Transverse colon (tissue), 4 donors: ENCODE measurements at regions not wholly inside any gene's neighbourhood (a gene's known extent, or its start where the extent isn't known, plus 50 kb on each side); places are given as distances from the start of the nearest gene placed in this dataset.

Source experiments
- DNase-seq: peaks from one replicate; pipeline ENCODE4 v3.0.0-alpha.2; 2019
- H3K27ac ChIP-seq, 4 donors: fragments of 200-600 bp; sonication (generic); 2 replicates each; pipeline ENCODE4 v1.5.1; 2016 to 2018; ENCODE audit warnings: inconsistent platforms in 4 of 4
- H3K27me3 ChIP-seq: fragments of 200-600 bp; sonication (generic); 2 replicates; pipeline ENCODE4 v1.5.1; 2017; ENCODE audit warnings: inconsistent platforms
- H3K36me3 ChIP-seq, 4 donors: fragments of 200-600 bp; sonication (generic); 2 replicates each; pipeline ENCODE4 v1.5.1; 2017 to 2019; ENCODE audit warnings: inconsistent platforms in 4 of 4
- H3K4me1 ChIP-seq, 4 donors: fragments of 200-600 bp; sonication (generic); 2 replicates each; pipeline ENCODE4 v1.5.1; 2017 to 2020; ENCODE audit warnings: inconsistent platforms in 4 of 4
- H3K4me3 ChIP-seq, 4 donors: fragments of 200-600 bp; sonication (generic); 1 replicate in 1 of 4; 2 replicates in 3 of 4; pipeline versions ENCODE4 v1.5.1 to v1.6.1; 2017 to 2019; ENCODE audit warnings: inconsistent platforms in 4 of 4
- H3K9me3 ChIP-seq, 2 donors: fragments of 200-600 bp; sonication (generic); 2 replicates each; pipeline ENCODE4 v1.5.1; 2017 to 2019; ENCODE audit warnings: inconsistent platforms in 2 of 2
- CTCF ChIP-seq, 5 experiments: fragments of 200-600 bp in 3 of 5; fragments of 450-650 bp in 2 of 5; sonication (generic) in 3 of 5; IDR thresholded peaks; 1 replicate in 2 of 5; 2 replicates in 3 of 5; pipeline ENCODE4 v1.5.1; 2016 to 2017; ENCODE audit warnings: antibody characterized with exemption in 5 of 5, inconsistent platforms in 3 of 5, mild to moderate bottlenecking in 2 of 5, moderate library complexity in 1 of 5
- EP300 ChIP-seq: sonication (generic); formaldehyde crosslinking; IDR thresholded peaks from one replicate; pipeline ENCODE4 v1.6.1; 2017; ENCODE audit warnings: antibody characterized with exemption, low read depth
- POLR2A ChIP-seq: fragments of 450-650 bp; IDR thresholded peaks from one replicate; pipeline ENCODE4 v1.6.1; 2016; ENCODE audit warnings: antibody characterized with exemption, mild to moderate bottlenecking, moderate library complexity
- POLR2AphosphoS5 ChIP-seq, 3 donors: sonication (generic); formaldehyde crosslinking; IDR thresholded peaks; one replicate each; pipeline ENCODE4 v1.6.1; 2016; ENCODE audit warnings: antibody characterized with exemption in 3 of 3
- WGBS, 2 donors: methylation state at CpG; one replicate each; pipeline ENCODE4 v1.1.5; 2018; ENCODE audit warnings: low coverage in 1 of 2; 5-methylcytosine and 5-hydroxymethylcytosine counted together
- in situ Hi-C, 4 donors: fragments of 200-750 bp; cut with MboI; loops; one replicate each; pipeline versions ENCODE4 v1.15.0 to v1.15.1; 2017; ENCODE audit warnings: low sequenced_read_pairs in 3 of 4, low pct_ligation_motif_present in 1 of 4, low pct_unique_long_range_greater_than_20kb in 1 of 4
- intact Hi-C: fragments of 100-400 bp; cut with DNase I; formaldehyde crosslinking; loops from one replicate; pipeline ENCODE4 v1.15.1; 2023; ENCODE audit warnings: low total_unique reads

DNA sequence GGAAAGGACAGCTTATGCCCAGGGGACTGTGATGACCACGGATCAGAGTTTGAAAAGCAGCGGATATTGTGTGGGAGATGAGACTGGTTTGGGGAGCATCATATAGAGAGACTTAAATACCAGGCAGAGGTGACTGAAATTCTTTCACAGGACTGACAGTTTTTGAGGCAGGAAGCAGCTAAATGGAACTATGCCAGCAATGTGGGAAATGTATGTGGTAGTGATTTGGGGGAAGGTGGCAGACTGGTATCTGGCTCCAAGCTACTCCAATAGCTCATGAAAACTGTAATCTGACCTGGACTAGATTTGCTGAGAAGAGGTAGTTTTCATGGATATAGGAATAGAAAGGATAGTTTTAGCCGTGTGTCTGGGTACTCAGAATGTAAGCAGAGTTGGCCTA, 592.6 kb downstream of the REEP3 start:
- intact Hi-C loops, result no loop called here
- no peaks in the 10 kb centered on the region for H3K9me3 ChIP-seq

DNA sequence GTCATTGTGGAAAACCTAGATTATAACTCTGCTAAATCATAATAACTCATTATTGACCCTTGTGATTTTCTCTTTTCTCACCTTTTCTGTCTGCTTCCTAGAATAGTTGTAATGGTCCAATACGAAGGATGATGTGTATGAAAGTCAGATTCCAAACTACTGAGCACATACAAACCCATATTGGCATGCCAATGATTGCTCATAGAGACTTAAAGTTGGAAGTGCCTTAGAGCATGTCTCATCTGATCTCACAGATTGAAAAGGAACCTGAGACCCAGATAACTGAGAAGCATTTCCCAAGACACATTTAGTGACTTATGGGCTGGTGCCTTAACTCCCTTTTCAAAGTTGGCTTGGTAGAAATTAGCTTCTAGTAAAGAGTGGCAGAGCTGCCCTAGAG, 594.3 kb downstream of the REEP3 start:
- Histone ChIP-seq H3K9me3 (no peaks in the 10 kb centered on the region), H3K36me3 (no peaks in the 10 kb centered on the region), H3K4me3 (no peak overlapping the region), H3K4me1 (peaks cover 0 to 21% (median 4%) of the 10 kb centered on the region in 4 donors), H3K27me3 (no peaks in the 10 kb centered on the region), H3K27ac (no peak overlapping the region)
- WGBS, 2 donors, result 47 to 88% methylated on average over 1 of the region's 1 CpG
- TF ChIP-seq CTCF (IDR thresholded peaks at IDR 0.05), result no peak
- no peak for TF ChIP-seq EP300
- TF ChIP-seq POLR2A, result no peak
- TF ChIP-seq POLR2AphosphoS5 (IDR thresholded peaks at IDR 0.05), result no peak
- intact Hi-C loops (no loop called here), in situ Hi-C loops (no loop called here)
- DNase-seq, result no peak

More for the DNA sequence above, 592.6 kb downstream of the REEP3 start:
- no peaks in the 10 kb centered on the region for H3K36me3 ChIP-seq
- H3K27me3 ChIP-seq, result no peaks in the 10 kb centered on the region
- H3K4me1 ChIP-seq, result peaks cover 0 to 13% (median 0%) of the 10 kb centered on the region in 4 donors
- WGBS, 2 donors, result 85 to 87% methylated on average over 3 of the region's 3 CpGs
- H3K27ac ChIP-seq, result no peak overlapping the region
- no peak overlapping the region for H3K4me3 ChIP-seq
- TF ChIP-seq CTCF (IDR thresholded peaks at IDR 0.05) (no peak), POLR2A (no peak), POLR2AphosphoS5 (IDR thresholded peaks at IDR 0.05) (no peak), EP300 (no peak)
- in situ Hi-C loops, result no loop called here
- no peak for DNase-seq

DNA sequence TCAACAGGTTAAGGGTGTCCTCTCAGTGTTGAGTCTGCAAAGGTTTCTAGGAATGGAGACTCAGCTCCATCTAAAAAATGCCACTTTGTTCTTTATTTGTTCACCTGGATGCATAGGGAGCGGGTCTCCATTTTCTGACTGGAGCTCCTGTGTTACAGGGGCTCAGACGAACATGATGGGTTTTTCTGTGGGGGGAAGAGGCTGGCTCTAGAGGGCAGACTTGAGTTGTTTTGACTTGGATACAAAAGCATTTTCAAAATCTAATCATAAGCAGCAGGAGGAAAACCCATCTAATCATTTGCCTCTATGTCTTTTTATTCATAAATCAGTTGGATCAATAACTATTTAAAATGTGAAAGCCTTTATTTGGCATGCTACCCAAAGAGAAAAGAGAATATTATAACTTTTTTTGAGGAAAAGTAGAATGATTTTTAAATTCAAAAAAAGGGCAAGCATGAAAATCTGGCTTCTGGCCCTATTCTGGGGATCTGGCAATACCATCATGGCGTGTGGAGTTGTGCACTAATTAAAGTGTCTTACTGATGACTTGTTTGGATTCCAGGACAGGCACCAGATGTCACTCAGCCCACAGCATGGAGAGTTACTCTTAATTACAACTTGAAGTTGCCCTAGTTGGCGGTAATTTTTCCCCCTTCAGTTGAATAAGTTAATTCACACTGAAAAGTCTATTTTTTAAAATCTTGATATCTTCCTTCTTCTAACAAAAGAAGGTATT, 594.9 kb downstream of the REEP3 start:
- TF ChIP-seq EP300 (no peak), CTCF (IDR thresholded peaks at IDR 0.05) (peak in 4 of 5 experiments; percentile 15 to 43 (median 34))
- no peak overlapping the region for H3K27ac ChIP-seq
- intact Hi-C loops (no loop called here), in situ Hi-C loops (no loop called here)
- H3K36me3 ChIP-seq, result no peaks in the 10 kb centered on the region
- H3K4me1 ChIP-seq, result peaks cover 0 to 21% (median 4%) of the 10 kb centered on the region in 4 donors
- H3K27me3 ChIP-seq, result no peaks in the 10 kb centered on the region
- H3K9me3 ChIP-seq, result no peaks in the 10 kb centered on the region
- H3K4me3 ChIP-seq, result no peak overlapping the region
- WGBS, 2 donors, result 48 to 60% methylated on average over 4 of the region's 4 CpGs
- DNase-seq, result peak; percentile 11

GRCh38 chr10:64116707-64117106, 595.5 kb downstream of the REEP3 start:
- peaks cover 0 to 21% (median 4%) of the 10 kb centered on the region in 4 donors for H3K4me1 ChIP-seq
- WGBS, 2 donors, result 80% methylated on average over 1 of the region's 1 CpG; no CpG with 5 or more reads in 1 of the 2 donors
- H3K9me3 ChIP-seq, result no peaks in the 10 kb centered on the region
- in situ Hi-C loops, result no loop called here
- no peak for DNase-seq
- no peak overlapping the region for H3K4me3 ChIP-seq
- TF ChIP-seq POLR2A, result no peak
- TF ChIP-seq POLR2AphosphoS5 (IDR thresholded peaks at IDR 0.05), result no peak
- TF ChIP-seq EP300, result no peak
- no peak for TF ChIP-seq CTCF (IDR thresholded peaks at IDR 0.05)
- H3K36me3 ChIP-seq, result no peaks in the 10 kb centered on the region
- no peak overlapping the region for H3K27ac ChIP-seq
- intact Hi-C loops, result no loop called here
- H3K27me3 ChIP-seq, result no peaks in the 10 kb centered on the region
